Neural cell (in vitro differentiated cells): ENCODE measurements at regions not wholly inside any gene's neighbourhood (a gene's known extent, or its start where the extent isn't known, plus 50 kb on each side); places are given as distances from the start of the nearest gene placed in this dataset.

ENCODE experiments used
- H2AFZ ChIP-seq: fragments of 200-600, 300-800 bp; sonication (generic), shearing (Covaris generic); 2 replicates; pipeline ENCODE4 v1.6.0; 2014; ENCODE audit warnings: low read depth, mild to moderate bottlenecking, antibody characterized with exemption, low read length, moderate library complexity
- H3F3A ChIP-seq: fragments of 200-600 bp; shearing (Covaris generic); 2 replicates; pipeline ENCODE4 v1.6.1; 2016; ENCODE audit warnings: mild to moderate bottlenecking, moderate library complexity, mixed read lengths, antibody characterized with exemption, low read length; ENCODE audit not compliant: insufficient read depth, poor library complexity, severe bottlenecking
- H3K27ac ChIP-seq: fragments of 200-600, 300-800 bp; sonication (generic), shearing (Covaris generic); 2 replicates; pipeline ENCODE4 v1.5.1; 2014; ENCODE audit warnings: mild to moderate bottlenecking, low read length, moderate library complexity
- H3K27me3 ChIP-seq: fragments of 300-800, 200-600 bp; sonication (generic), shearing (Covaris generic); 2 replicates; pipeline ENCODE4 v1.6.0; 2014; ENCODE audit warnings: mild to moderate bottlenecking, low read depth, low read length, moderate library complexity; ENCODE audit not compliant: insufficient read depth
- H3K36me3 ChIP-seq: fragments of 300-800, 200-600 bp; sonication (generic), shearing (Covaris generic); 2 replicates; pipeline ENCODE4 v1.5.1; 2014; ENCODE audit warnings: mild to moderate bottlenecking, antibody characterized with exemption, low read length, moderate library complexity; ENCODE audit not compliant: insufficient read depth
- H3K4me2 ChIP-seq: fragments of 300-800, 200-600 bp; sonication (generic), shearing (Covaris generic); 2 replicates; pipeline ENCODE4 v1.6.0; 2014; ENCODE audit warnings: mild to moderate bottlenecking, low read length
- H3K4me3 ChIP-seq: fragments of 300-800, 200-600 bp; sonication (generic), shearing (Covaris generic); 2 replicates; pipeline ENCODE4 v1.5.1; 2014; ENCODE audit warnings: mild to moderate bottlenecking, low read length, moderate library complexity
- H3K79me2 ChIP-seq: fragments of 200-600 bp; shearing (Covaris generic); replicated peaks from 2 replicates; pipeline ENCODE4 v1.6.0; 2014; ENCODE audit warnings: mild to moderate bottlenecking, low read length, moderate library complexity; ENCODE audit not compliant: insufficient read depth
- H3K9ac ChIP-seq: fragments of 300-800, 200-600 bp; sonication (generic), shearing (Covaris generic); 2 replicates; pipeline ENCODE4 v1.6.1; 2016; ENCODE audit warnings: mild to moderate bottlenecking, low read length, mixed read lengths
- H3K9me2 ChIP-seq: fragments of 200-600 bp; shearing (Covaris generic); 2 replicates; pipeline ENCODE4 v1.6.1; 2016; ENCODE audit warnings: mild to moderate bottlenecking, low read length, mixed read lengths; ENCODE audit not compliant: insufficient read depth
- H3K9me3 ChIP-seq: fragments of 200-600, 300-800 bp; sonication (generic), shearing (Covaris generic); 2 replicates; pipeline ENCODE4 v1.6.1; 2016; ENCODE audit warnings: mild to moderate bottlenecking, mixed run types, low read length, moderate library complexity, mixed read lengths
- H4K20me1 ChIP-seq: fragments of 200-600 bp; shearing (Covaris generic); 2 replicates; pipeline ENCODE4 v1.6.1; 2016; ENCODE audit warnings: mild to moderate bottlenecking, mixed run types; ENCODE audit not compliant: insufficient read depth
- EP300 ChIP-seq: fragments of 450-650 bp; conservative IDR thresholded peaks from 2 replicates; pipeline ENCODE4 v1.6.1; 2014; ENCODE audit warnings: antibody characterized with exemption, mild to moderate bottlenecking, moderate library complexity; ENCODE audit not compliant: poor library complexity, severe bottlenecking
- EZH2 ChIP-seq: fragments of 200-600, 300-800 bp; shearing (Covaris generic), sonication (generic); IDR thresholded peaks from 2 replicates; pipeline ENCODE4 v1.6.1; 2014; ENCODE audit warnings: antibody characterized with exemption, low read length, borderline replicate concordance, mild to moderate bottlenecking; ENCODE audit not compliant: insufficient read depth, poor library complexity, severe bottlenecking
- MXI1 ChIP-seq: fragments of 450-650 bp; conservative IDR thresholded peaks from 2 replicates; pipeline ENCODE4 v1.6.1; 2014; ENCODE audit warnings: antibody characterized with exemption, mild to moderate bottlenecking; ENCODE audit not compliant: poor library complexity, severe bottlenecking
- POLR2AphosphoS5 ChIP-seq: IDR thresholded peaks from 2 replicates; pipeline ENCODE4 v1.6.1; 2012
- RAD21 ChIP-seq: fragments of 450-650 bp; conservative IDR thresholded peaks from 2 replicates; pipeline ENCODE4 v1.6.1; 2014; ENCODE audit warnings: antibody characterized with exemption, mild to moderate bottlenecking, moderate library complexity
- REST ChIP-seq: IDR thresholded peaks from 2 replicates; pipeline ENCODE4 v1.6.1; 2012; ENCODE audit warnings: borderline replicate concordance
- SMC3 ChIP-seq: fragments of 450-650 bp; conservative IDR thresholded peaks from 2 replicates; pipeline ENCODE4 v1.6.1; 2014; ENCODE audit warnings: antibody characterized with exemption, mild to moderate bottlenecking, moderate library complexity; ENCODE audit not compliant: poor library complexity
- TAF1 ChIP-seq: IDR thresholded peaks from 2 replicates; pipeline ENCODE4 v1.6.1; 2012; ENCODE audit warnings: low read depth
- TF ChIP-seq, protein P1 (sequence below): fragments of 450-650 bp; IDR thresholded peaks from 2 replicates; pipeline ENCODE4 v1.5.1; 2014; ENCODE audit warnings: antibody characterized with exemption, mild to moderate bottlenecking, moderate library complexity; ENCODE audit not compliant: poor library complexity, severe bottlenecking

- no peak for TF ChIP-seq TAF1
- TF ChIP-seq RAD21 = no peak
- no peak for TF ChIP-seq POLR2AphosphoS5
- TF ChIP-seq REST = no peak
- H3K9ac ChIP-seq = no peak overlapping the region
- H4K20me1 ChIP-seq = no peaks in the 10 kb centered on the region
- no peaks in the 10 kb centered on the region for H3K36me3 ChIP-seq
- H3K27me3 ChIP-seq = no peaks in the 10 kb centered on the region
- H2AFZ ChIP-seq = no peak overlapping the region
- H3K9me3 ChIP-seq = no peaks in the 10 kb centered on the region
- H3K9me2 ChIP-seq = no peaks in the 10 kb centered on the region
- no peak overlapping the region for H3K27ac ChIP-seq
- H3K79me2 ChIP-seq = no peaks in the 10 kb centered on the region
- no peak overlapping the region for H3K4me2 ChIP-seq
- no peak overlapping the region for H3K4me3 ChIP-seq
- H3F3A ChIP-seq = no peaks in the 10 kb centered on the region
These were observed 161.0 kb upstream of the E2F7 start for GRCh38 chr12:77226368-77226767.

GRCh38 chr12:77225373-77225772 is 160.0 kb upstream of the E2F7 start:
- H3K9me2 ChIP-seq = no peaks in the 10 kb centered on the region
- H3K27ac ChIP-seq = no peak overlapping the region
- H3K79me2 ChIP-seq = no peaks in the 10 kb centered on the region
- no peaks in the 10 kb centered on the region for H3K9me3 ChIP-seq
- H3K27me3 ChIP-seq = no peaks in the 10 kb centered on the region
- no peak overlapping the region for H3K4me2 ChIP-seq
- H3K4me3 ChIP-seq = no peak overlapping the region
- no peaks in the 10 kb centered on the region for H3F3A ChIP-seq
- H3K36me3 ChIP-seq = no peaks in the 10 kb centered on the region
- no peak overlapping the region for H2AFZ ChIP-seq
- TF ChIP-seq POLR2AphosphoS5 (no peak), EZH2 (no peak), SMC3 (no peak), RAD21 (no peak), TAF1 (no peak), REST (no peak), MXI1 (no peak), EP300 (no peak)
- TF ChIP-seq, protein P1, sequence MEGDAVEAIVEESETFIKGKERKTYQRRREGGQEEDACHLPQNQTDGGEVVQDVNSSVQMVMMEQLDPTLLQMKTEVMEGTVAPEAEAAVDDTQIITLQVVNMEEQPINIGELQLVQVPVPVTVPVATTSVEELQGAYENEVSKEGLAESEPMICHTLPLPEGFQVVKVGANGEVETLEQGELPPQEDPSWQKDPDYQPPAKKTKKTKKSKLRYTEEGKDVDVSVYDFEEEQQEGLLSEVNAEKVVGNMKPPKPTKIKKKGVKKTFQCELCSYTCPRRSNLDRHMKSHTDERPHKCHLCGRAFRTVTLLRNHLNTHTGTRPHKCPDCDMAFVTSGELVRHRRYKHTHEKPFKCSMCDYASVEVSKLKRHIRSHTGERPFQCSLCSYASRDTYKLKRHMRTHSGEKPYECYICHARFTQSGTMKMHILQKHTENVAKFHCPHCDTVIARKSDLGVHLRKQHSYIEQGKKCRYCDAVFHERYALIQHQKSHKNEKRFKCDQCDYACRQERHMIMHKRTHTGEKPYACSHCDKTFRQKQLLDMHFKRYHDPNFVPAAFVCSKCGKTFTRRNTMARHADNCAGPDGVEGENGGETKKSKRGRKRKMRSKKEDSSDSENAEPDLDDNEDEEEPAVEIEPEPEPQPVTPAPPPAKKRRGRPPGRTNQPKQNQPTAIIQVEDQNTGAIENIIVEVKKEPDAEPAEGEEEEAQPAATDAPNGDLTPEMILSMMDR = no peak
- H3K9ac ChIP-seq = no peak overlapping the region
- no peaks in the 10 kb centered on the region for H4K20me1 ChIP-seq
